ENCODE measurements at regions not wholly inside any gene's neighbourhood (a gene's known extent, or its start where the extent isn't known, plus 50 kb on each side); places are given as distances from the start of the nearest gene placed in this dataset.
"Not testable (repeated sequence)": the region's sequence is repeated elsewhere in the genome, so short reads cannot be mapped to it uniquely, and the experiment has no call there.

- Histone ChIP-seq H3K9me3 (no peaks in the 10 kb centered on the region), H3K27ac (no peak overlapping the region), H3K36me3 (no peaks in the 10 kb centered on the region), H3K4me1 (no peaks in the 10 kb centered on the region), H3K27me3 (no peaks in the 10 kb centered on the region), H3K4me3 (no peak overlapping the region)
- DNase-seq (no peak), ATAC-seq (ENCODE audit: low FRiP score in 2 of 2) (no peak)
- 90 to 91% methylated on average over 5 of the region's 5 CpGs for WGBS, 2 donors
- TF ChIP-seq POLR2AphosphoS5 (IDR thresholded peaks at IDR 0.05): no peak
Measured at GRCh38 chr4:12028258-12028657, 599.6 kb upstream of the HS3ST1 start.

- no peak for DNase-seq
Measured at GRCh38 chr4:12022409-12022808, 593.7 kb upstream of the HS3ST1 start.

GRCh38 chr4:12016729-12017128 is 588.0 kb upstream of the HS3ST1 start:
- Histone ChIP-seq H3K36me3 (no peaks in the 10 kb centered on the region), H3K9me3 (peaks cover 0 to 16% (median 4%) of the 10 kb centered on the region in 4 donors), H3K27ac (no peak overlapping the region), H3K4me1 (no peaks in the 10 kb centered on the region), H3K27me3 (no peaks in the 10 kb centered on the region), H3K4me3 (no peak overlapping the region)
- no peak for ATAC-seq (ENCODE audit: low FRiP score in 2 of 2)
- WGBS, 2 donors: 94 to 100% methylated on average over 1 of the region's 1 CpG
- TF ChIP-seq EP300 (IDR thresholded peaks at IDR 0.05) (no peak), POLR2AphosphoS5 (IDR thresholded peaks at IDR 0.05) (no peak), CTCF (IDR thresholded peaks at IDR 0.05) (no peak), POLR2A (IDR thresholded peaks at IDR 0.05) (no peak)
- no peak for DNase-seq

More at GRCh38 chr4:12022409-12022808, 593.7 kb upstream of the HS3ST1 start:
- no peak for TF ChIP-seq POLR2A (IDR thresholded peaks at IDR 0.05)
- no peak for TF ChIP-seq EP300 (IDR thresholded peaks at IDR 0.05)
- no peak for TF ChIP-seq CTCF (IDR thresholded peaks at IDR 0.05)
- no peak for TF ChIP-seq POLR2AphosphoS5 (IDR thresholded peaks at IDR 0.05)
- peaks cover 0 to 1% (median under 1%) of the 10 kb centered on the region in 4 donors for H3K9me3 ChIP-seq
- WGBS, 2 donors: 88 to 95% methylated on average over 2 of the region's 2 CpGs
- H3K27ac ChIP-seq: no peak overlapping the region
- H3K4me1 ChIP-seq: no peaks in the 10 kb centered on the region
- H3K27me3 ChIP-seq: no peaks in the 10 kb centered on the region
- ATAC-seq (ENCODE audit: low FRiP score in 2 of 2): no peak
- no peaks in the 10 kb centered on the region for H3K36me3 ChIP-seq
- H3K4me3 ChIP-seq: no peak overlapping the region

- Histone ChIP-seq H3K27ac (no peak overlapping the region), H3K27me3 (no peaks in the 10 kb centered on the region), H3K9me3 (no peaks in the 10 kb centered on the region), H3K4me3 (no peak overlapping the region), H3K36me3 (no peaks in the 10 kb centered on the region), H3K4me1 (no peaks in the 10 kb centered on the region)
- DNase-seq: no peak
- TF ChIP-seq EP300 (IDR thresholded peaks at IDR 0.05) (no peak), POLR2AphosphoS5 (IDR thresholded peaks at IDR 0.05) (no peak), CTCF (IDR thresholded peaks at IDR 0.05) (no peak), POLR2A (IDR thresholded peaks at IDR 0.05) (no peak)
- no peak for ATAC-seq (ENCODE audit: low FRiP score in 2 of 2)
Measured at GRCh38 chr4:12005471-12005870, 576.8 kb upstream of the HS3ST1 start.

- DNase-seq; ATAC-seq (ENCODE audit: low FRiP score in 2 of 2): not testable (repeated sequence)
- whole genome bisulfite sequencing, 2 donors: 74 to 77% methylated on average over 5 of the region's 5 CpGs
Measured at GRCh38 chr4:11996581-11996980, 567.9 kb upstream of the HS3ST1 start.

GRCh38 chr4:11976726-11977263 is 548.1 kb upstream of the HS3ST1 start:
- WGBS, 2 donors: 90 to 92% methylated on average over 3 of the region's 3 CpGs
- H3K4me3 ChIP-seq: no peak overlapping the region
- DNase-seq (no peak), ATAC-seq (ENCODE audit: low FRiP score in 2 of 2) (no peak)
- H3K27me3 ChIP-seq: no peaks in the 10 kb centered on the region
- H3K4me1 ChIP-seq: no peaks in the 10 kb centered on the region
- no peaks in the 10 kb centered on the region for H3K9me3 ChIP-seq
- TF ChIP-seq EP300 (IDR thresholded peaks at IDR 0.05): no peak
- no peak for TF ChIP-seq CTCF (IDR thresholded peaks at IDR 0.05)
- no peak for TF ChIP-seq POLR2AphosphoS5 (IDR thresholded peaks at IDR 0.05)
- no peak for TF ChIP-seq POLR2A (IDR thresholded peaks at IDR 0.05)
- H3K27ac ChIP-seq: no peak overlapping the region
- H3K36me3 ChIP-seq: no peaks in the 10 kb centered on the region

More at GRCh38 chr4:11996581-11996980, 567.9 kb upstream of the HS3ST1 start:
- not testable (repeated sequence) for H3K4me3 ChIP-seq, H3K36me3 ChIP-seq, H3K27me3 ChIP-seq, H3K27ac ChIP-seq, H3K4me1 ChIP-seq
- H3K9me3 ChIP-seq: peaks cover 0 to 20% (median 9%) of the 10 kb centered on the region in 4 donors
